Tibial nerve (tissue), 4 donors: ENCODE measurements at regions not wholly inside any gene's neighbourhood (a gene's known extent, or its start where the extent isn't known, plus 50 kb on each side); places are given as distances from the start of the nearest gene placed in this dataset.

ENCODE experiments used
- DNase-seq, 2 donors: peaks; one replicate each; pipeline ENCODE4 v3.0.0-alpha.2; 2019; ENCODE audit warnings: low spot score in 2 of 2
- H3K27ac ChIP-seq, 4 donors: fragments of 200-600 bp; sonication (generic) in 3 of 4; one replicate each; pipeline ENCODE4 v1.5.1; 2017 to 2019; ENCODE audit warnings: mild to moderate bottlenecking in 1 of 4
- H3K27me3 ChIP-seq, 2 donors: fragments of 200-600 bp; sonication (generic) in 1 of 2; one replicate each; pipeline versions ENCODE4 v1.5.1 to v1.6.0; 2017 to 2019
- H3K36me3 ChIP-seq, 3 donors: fragments of 200-600 bp; sonication (generic); one replicate each; pipeline ENCODE4 v1.5.1; 2018 to 2019
- H3K4me1 ChIP-seq, 4 donors: fragments of 200-600 bp; sonication (generic) in 3 of 4; one replicate each; pipeline ENCODE4 v1.5.1; 2017 to 2019
- H3K4me3 ChIP-seq, 4 donors: fragments of 200-600 bp; sonication (generic) in 3 of 4; one replicate each; pipeline ENCODE4 v1.5.1; 2017 to 2019; ENCODE audit warnings: mild to moderate bottlenecking in 1 of 4, moderate library complexity in 1 of 4
- H3K9me3 ChIP-seq, 4 donors: fragments of 200-600 bp; sonication (generic) in 3 of 4; one replicate each; pipeline ENCODE4 v1.5.1; 2017 to 2019
- CTCF ChIP-seq, 5 experiments: fragments of 200-600 bp in 3 of 5; fragments of 450-650 bp in 2 of 5; sonication (generic) in 3 of 5; IDR thresholded peaks; one replicate each; pipeline ENCODE4 v1.5.1; 2016 to 2019; ENCODE audit warnings: antibody characterized with exemption in 5 of 5, mild to moderate bottlenecking in 3 of 5, moderate library complexity in 2 of 5
- EP300 ChIP-seq, 2 donors: sonication (generic); formaldehyde crosslinking; IDR thresholded peaks; one replicate each; pipeline ENCODE4 v1.6.1; 2017; ENCODE audit warnings: antibody characterized with exemption in 2 of 2, mild to moderate bottlenecking in 1 of 2
- POLR2A ChIP-seq, 2 donors: fragments of 450-650 bp; IDR thresholded peaks; one replicate each; pipeline ENCODE4 v1.6.1; 2017; ENCODE audit warnings: antibody characterized with exemption in 2 of 2, mild to moderate bottlenecking in 2 of 2, moderate library complexity in 2 of 2
- WGBS, 2 donors: methylation state at CpG; one replicate each; pipeline ENCODE4 v1.1.5; 2018; 5-methylcytosine and 5-hydroxymethylcytosine counted together

GRCh38 chr10:63987212-63987611 is 466.0 kb downstream of the REEP3 start:
- Histone ChIP-seq H3K36me3 (no peaks in the 10 kb centered on the region), H3K9me3 (peaks cover 0 to 5% (median 0%) of the 10 kb centered on the region in 4 donors), H3K27ac (no peak overlapping the region), H3K27me3 (no peaks in the 10 kb centered on the region), H3K4me1 (no peaks in the 10 kb centered on the region), H3K4me3 (no peak overlapping the region)
- WGBS, 2 donors: 24 to 35% methylated on average over 2 of the region's 2 CpGs
- TF ChIP-seq EP300 (IDR thresholded peaks at IDR 0.05): no peak
- no peak for TF ChIP-seq CTCF (IDR thresholded peaks at IDR 0.05)
- no peak for TF ChIP-seq POLR2A (IDR thresholded peaks at IDR 0.05)
- DNase-seq: no peak

- TF ChIP-seq POLR2A (IDR thresholded peaks at IDR 0.05): no peak
- TF ChIP-seq CTCF (IDR thresholded peaks at IDR 0.05): no peak
- TF ChIP-seq EP300 (IDR thresholded peaks at IDR 0.05): no peak
- Histone ChIP-seq H3K27ac (no peak overlapping the region), H3K4me1 (no peaks in the 10 kb centered on the region), H3K36me3 (no peaks in the 10 kb centered on the region), H3K27me3 (no peaks in the 10 kb centered on the region), H3K4me3 (no peak overlapping the region), H3K9me3 (no peaks in the 10 kb centered on the region)
- 69 to 79% methylated on average over 7 of the region's 7 CpGs for whole genome bisulfite sequencing, 2 donors
- no peak for DNase-seq
Observed at GRCh38 chr10:63994371-63994770, 473.2 kb downstream of the REEP3 start.

- DNase-seq: no peak
- Histone ChIP-seq H3K4me1 (no peaks in the 10 kb centered on the region), H3K9me3 (peaks cover 0 to 12% (median 0%) of the 10 kb centered on the region in 4 donors), H3K27ac (no peak overlapping the region), H3K4me3 (no peak overlapping the region), H3K27me3 (no peaks in the 10 kb centered on the region), H3K36me3 (no peaks in the 10 kb centered on the region)
- TF ChIP-seq EP300 (IDR thresholded peaks at IDR 0.05): no peak
- no peak for TF ChIP-seq CTCF (IDR thresholded peaks at IDR 0.05)
- TF ChIP-seq POLR2A (IDR thresholded peaks at IDR 0.05): no peak
- 89% methylated on average over 8 of the region's 8 CpGs for WGBS, 2 donors
Observed at GRCh38 chr10:64007157-64007556, 486.0 kb downstream of the REEP3 start.

- TF ChIP-seq POLR2A (IDR thresholded peaks at IDR 0.05): no peak
- no peak for TF ChIP-seq CTCF (IDR thresholded peaks at IDR 0.05)
- no peak for TF ChIP-seq EP300 (IDR thresholded peaks at IDR 0.05)
- Histone ChIP-seq H3K27me3 (no peaks in the 10 kb centered on the region), H3K4me3 (no peak overlapping the region), H3K4me1 (no peaks in the 10 kb centered on the region), H3K36me3 (no peaks in the 10 kb centered on the region), H3K27ac (no peak overlapping the region), H3K9me3 (peaks cover 0 to 12% (median 0%) of the 10 kb centered on the region in 4 donors)
- no peak for DNase-seq
Observed at GRCh38 chr10:64010711-64011110, 489.5 kb downstream of the REEP3 start.

- Histone ChIP-seq H3K4me1 (no peaks in the 10 kb centered on the region), H3K27ac (no peak overlapping the region), H3K36me3 (no peaks in the 10 kb centered on the region), H3K27me3 (no peaks in the 10 kb centered on the region), H3K4me3 (no peak overlapping the region), H3K9me3 (peaks cover 0 to 6% (median 0%) of the 10 kb centered on the region in 4 donors)
- TF ChIP-seq POLR2A (IDR thresholded peaks at IDR 0.05): no peak
- no peak for TF ChIP-seq CTCF (IDR thresholded peaks at IDR 0.05)
- no peak for TF ChIP-seq EP300 (IDR thresholded peaks at IDR 0.05)
- 48 to 50% methylated on average over 7 of the region's 7 CpGs for WGBS, 2 donors
- DNase-seq: no peak
Observed at GRCh38 chr10:64011912-64012714, 490.9 kb downstream of the REEP3 start.
